MCF 10A (cell line): ENCODE measurements at regions not wholly inside any gene's neighbourhood (a gene's known extent, or its start where the extent isn't known, plus 50 kb on each side); places are given as distances from the start of the nearest gene placed in this dataset.

ENCODE experiments used
- BruUV-seq: library from RNA; stranded (reverse); fragments of 400-500 nt; replicated peaks from 2 replicates; lab custom pipeline; 2021; lab: Mats Ljungman, UMichigan
- CTCF ChIA-PET: fragments of 300-600 bp; sonication (Branson Sonifier 250); formaldehyde crosslinking; extraction: SDS; loops from one replicate; lab custom pipeline; 2021; ENCODE audit warnings: antibody characterized with exemption, inconsistent platforms; lab: Yijun Ruan, JAX
- POLR2A ChIA-PET: fragments of 300-600, 350-650 bp; sonication (Branson Sonifier 250); formaldehyde crosslinking; extraction: SDS; loops from one replicate; lab custom pipeline; 2020; ENCODE audit warnings: antibody characterized with exemption, inconsistent platforms; lab: Yijun Ruan, JAX
- DNase-seq: peaks from one replicate; pipeline ENCODE4 v3.0.0-alpha.2; 2018; ENCODE audit not compliant: unreplicated experiment
- H3K27ac Mint-ChIP-seq: one replicate; pipeline ENCODE4 v1.8.0; 2022; ENCODE audit warnings: mild to moderate bottlenecking, low read depth, mixed read lengths; ENCODE audit not compliant: unreplicated experiment
- H3K27me3 Mint-ChIP-seq: one replicate; pipeline ENCODE4 v1.8.0; 2022; ENCODE audit warnings: mixed read lengths; ENCODE audit not compliant: insufficient read depth, unreplicated experiment
- H3K36me3 Mint-ChIP-seq: one replicate; pipeline ENCODE4 v1.8.0; 2022; ENCODE audit warnings: mild to moderate bottlenecking, moderate library complexity, mixed read lengths; ENCODE audit not compliant: insufficient read depth, unreplicated experiment
- H3K4me1 Mint-ChIP-seq: one replicate; pipeline ENCODE4 v1.8.0; 2022; ENCODE audit warnings: mixed read lengths; ENCODE audit not compliant: insufficient read depth, unreplicated experiment
- H3K4me3 Mint-ChIP-seq: one replicate; pipeline ENCODE4 v1.8.0; 2022; ENCODE audit warnings: mild to moderate bottlenecking, moderate library complexity, mixed read lengths; ENCODE audit not compliant: unreplicated experiment
- H3K9me3 Mint-ChIP-seq: one replicate; pipeline ENCODE4 v1.8.0; 2022; ENCODE audit warnings: mixed read lengths; ENCODE audit not compliant: unreplicated experiment
- CTCF ChIP-seq: fragments of 200-600 bp; IDR thresholded peaks from one replicate; pipeline ENCODE4 v1.8.0; 2022; ENCODE audit warnings: antibody characterized with exemption, mild to moderate bottlenecking; ENCODE audit not compliant: unreplicated experiment
- intact Hi-C: fragments of 100-400 bp; cut with micrococcal nuclease; formaldehyde crosslinking; loops from 2 replicates; pipeline ENCODE4 v1.14.1; 2022

GRCh38 chr6:21994821-21995220 is 302.0 kb downstream of the PRL start:
- no peaks in the 10 kb centered on the region for H3K27me3 Mint-ChIP-seq
- H3K36me3 Mint-ChIP-seq, result no peaks in the 10 kb centered on the region
- ChIA-PET CTCF (no interaction called here), POLR2A (no interaction called here)
- no peaks in the 10 kb centered on the region for H3K9me3 Mint-ChIP-seq
- intact Hi-C loops, result no loop called here
- no peak for TF ChIP-seq CTCF
- BruUV-seq, result no TSS peak
- no peak for DNase-seq
- no peak overlapping the region for H3K4me3 Mint-ChIP-seq
- H3K4me1 Mint-ChIP-seq, result peaks cover 6% of the 10 kb centered on the region
- H3K27ac Mint-ChIP-seq, result no peak overlapping the region

- no peak overlapping the region for H3K4me3 Mint-ChIP-seq
- POLR2A ChIA-PET, result no interaction called here
- H3K36me3 Mint-ChIP-seq, result no peaks in the 10 kb centered on the region
- CTCF ChIA-PET, result no interaction called here
- H3K27me3 Mint-ChIP-seq, result no peaks in the 10 kb centered on the region
- H3K4me1 Mint-ChIP-seq, result peaks cover 6% of the 10 kb centered on the region
- no TSS peak for BruUV-seq
- no peaks in the 10 kb centered on the region for H3K9me3 Mint-ChIP-seq
- TF ChIP-seq CTCF, result no peak
- H3K27ac Mint-ChIP-seq, result no peak overlapping the region
- DNase-seq, result no peak
- intact Hi-C loops, result no loop called here
These were observed 301.5 kb downstream of the PRL start for GRCh38 chr6:21995318-21995717.

- CTCF ChIA-PET, result no interaction called here
- intact Hi-C loops, result no loop called here
- no peaks in the 10 kb centered on the region for H3K36me3 Mint-ChIP-seq
These were observed 300.3 kb downstream of the PRL start for GRCh38 chr6:21996425-21997118.

More at GRCh38 chr6:21996425-21997118, 300.3 kb downstream of the PRL start:
- Mint-ChIP-seq H3K27me3 (no peaks in the 10 kb centered on the region), H3K4me1 (peaks cover 6% of the 10 kb centered on the region), H3K4me3 (no peak overlapping the region), H3K9me3 (no peaks in the 10 kb centered on the region), H3K27ac (no peak overlapping the region)
- POLR2A ChIA-PET, result no interaction called here
- no peak for TF ChIP-seq CTCF
- no TSS peak for BruUV-seq
- DNase-seq, result no peak
